ENCODE measurements at regions not wholly inside any gene's neighbourhood (a gene's known extent, or its start where the extent isn't known, plus 50 kb on each side); places are given as distances from the start of the nearest gene placed in this dataset.

- DNase-seq = no peak
- WGBS, 3 donors = 49 to 53% (median 53%) methylated on average over 3 of the region's 3 CpGs
- Histone ChIP-seq H3K4me3 (no peak overlapping the region), H3K27me3 (ENCODE audit: insufficient read depth in 3 of 3, low read length in 2 of 3) (no peaks in the 10 kb centered on the region), H3K9me3 (no peaks in the 10 kb centered on the region), H3K4me1 (no peaks in the 10 kb centered on the region), H3K36me3 (ENCODE audit: insufficient read depth in 1 of 2, low read depth in 1 of 2) (no peaks in the 10 kb centered on the region), H3K27ac (no peak overlapping the region)
- no peak for TF ChIP-seq CTCF (IDR thresholded peaks at IDR 0.05)
- intact Hi-C loops (cut with DNase I) = no loop called here
- no peak for ATAC-seq
Observed at GRCh38 chr9:1473956-1474634, 423.9 kb downstream of the DMRT2 start.

GRCh38 chr9:1474671-1475070 lies 424.5 kb downstream of the DMRT2 start:
- no peak for ATAC-seq
- Histone ChIP-seq H3K4me1 (no peaks in the 10 kb centered on the region), H3K27me3 (ENCODE audit: insufficient read depth in 3 of 3, low read length in 2 of 3) (no peaks in the 10 kb centered on the region), H3K9me3 (no peaks in the 10 kb centered on the region), H3K27ac (no peak overlapping the region), H3K4me3 (no peak overlapping the region), H3K36me3 (ENCODE audit: insufficient read depth in 1 of 2, low read depth in 1 of 2) (no peaks in the 10 kb centered on the region)
- no peak for TF ChIP-seq CTCF (IDR thresholded peaks at IDR 0.05)
- intact Hi-C loops (cut with DNase I) = no loop called here
- 9 to 42% (median 21%) methylated on average over 1 of the region's 1 CpG for WGBS, 3 donors
- DNase-seq = no peak

- H3K36me3 ChIP-seq (ENCODE audit: insufficient read depth in 1 of 2, low read depth in 1 of 2) = no peaks in the 10 kb centered on the region
- no peak for TF ChIP-seq CTCF (IDR thresholded peaks at IDR 0.05)
- intact Hi-C loops (cut with DNase I) = no loop called here
- ATAC-seq = no peak
- 40 to 44% (median 43%) methylated on average over 8 of the region's 8 CpGs for WGBS, 3 donors
- no peaks in the 10 kb centered on the region for H3K27me3 ChIP-seq (ENCODE audit: insufficient read depth in 3 of 3, low read length in 2 of 3)
- H3K27ac ChIP-seq = no peak overlapping the region
- DNase-seq = no peak
- no peaks in the 10 kb centered on the region for H3K9me3 ChIP-seq
- H3K4me1 ChIP-seq = no peaks in the 10 kb centered on the region
- H3K4me3 ChIP-seq = no peak overlapping the region
Observed at GRCh38 chr9:1490341-1491232, 440.4 kb downstream of the DMRT2 start.

GRCh38 chr9:1492156-1492555 lies 442.0 kb downstream of the DMRT2 start:
- no peaks in the 10 kb centered on the region for H3K4me1 ChIP-seq
- no peaks in the 10 kb centered on the region for H3K9me3 ChIP-seq
- no peak for DNase-seq
- H3K27ac ChIP-seq = no peak overlapping the region
- ATAC-seq = no peak
- H3K36me3 ChIP-seq (ENCODE audit: insufficient read depth in 1 of 2, low read depth in 1 of 2) = no peaks in the 10 kb centered on the region
- H3K27me3 ChIP-seq (ENCODE audit: insufficient read depth in 3 of 3, low read length in 2 of 3) = no peaks in the 10 kb centered on the region
- WGBS, 3 donors = 19 to 28% (median 28%) methylated on average over 3 of the region's 3 CpGs
- no peak for TF ChIP-seq CTCF (IDR thresholded peaks at IDR 0.05)
- no peak overlapping the region for H3K4me3 ChIP-seq
- intact Hi-C loops (cut with DNase I) = no loop called here
